ENCODE measurements at regions not wholly inside any gene's neighbourhood (a gene's known extent, or its start where the extent isn't known, plus 50 kb on each side); places are given as distances from the start of the nearest gene placed in this dataset.

GRCh38 chr1:189987509-189987908 is 490.2 kb downstream of the BRINP3 start:
- TF ChIP-seq CTCF (IDR thresholded peaks at IDR 0.05) (no peak), ZFX (IDR thresholded peaks at IDR 0.05; ENCODE audit: borderline replicate concordance) (no peak)

Data from 22Rv1 (cell line).